ENCODE measurements at regions not wholly inside any gene's neighbourhood (a gene's known extent, or its start where the extent isn't known, plus 50 kb on each side); places are given as distances from the start of the nearest gene placed in this dataset.

- no peaks in the 10 kb centered on the region for H3K9me3 Mint-ChIP-seq
- no peak for TF ChIP-seq ATF1 (CRISPR knock-in tag; IDR thresholded peaks at IDR 0.05)
- no peak for TF ChIP-seq OVOL2 (CRISPR knock-in tag; IDR thresholded peaks at IDR 0.05; ENCODE audit: borderline replicate concordance)
- no peak for TF ChIP-seq MYBL2 (CRISPR knock-in tag; IDR thresholded peaks at IDR 0.05)
- no peak for TF ChIP-seq NFE2L1 (CRISPR knock-in tag; IDR thresholded peaks at IDR 0.05)
- no peak for TF ChIP-seq CBFB (CRISPR knock-in tag; IDR thresholded peaks at IDR 0.05; ENCODE audit: low read depth)
- no peak for TF ChIP-seq MAX (CRISPR knock-in tag; IDR thresholded peaks at IDR 0.05)
- TF ChIP-seq TEAD1 (CRISPR knock-in tag; IDR thresholded peaks at IDR 0.05): no peak
- no peak for TF ChIP-seq ATF6 (CRISPR knock-in tag; IDR thresholded peaks at IDR 0.05)
- TF ChIP-seq SOX15 (CRISPR knock-in tag; IDR thresholded peaks at IDR 0.05): no peak
- no peak for TF ChIP-seq JAZF1 (CRISPR knock-in tag; IDR thresholded peaks at IDR 0.05)
- no peak for TF ChIP-seq ZNF281 (CRISPR knock-in tag; IDR thresholded peaks at IDR 0.05)
- TF ChIP-seq E2F1 (CRISPR knock-in tag; IDR thresholded peaks at IDR 0.05): no peak
- no peak for TF ChIP-seq ZNF121 (CRISPR knock-in tag; IDR thresholded peaks at IDR 0.05)
- no peak overlapping the region for H3K4me3 Mint-ChIP-seq
- no peaks in the 10 kb centered on the region for H3K36me3 Mint-ChIP-seq
- DNase-seq (ENCODE audit: low spot score) (no peak), ATAC-seq (no peak)
- H3K4me1 Mint-ChIP-seq: no peaks in the 10 kb centered on the region
- H3K27ac Mint-ChIP-seq: no peak overlapping the region
- ChIA-PET CTCF (no interaction called here), POLR2A (interaction anchor here (0.7 kb wide), 1 partner anchor 22 kb away, joined by 3 read pairs; no protein-coding TSS in a partner anchor)
- H3K27me3 Mint-ChIP-seq (ENCODE audit: low read depth): no peaks in the 10 kb centered on the region; the same call in 1 of the 2 replicates
These were observed 159.6 kb upstream of the HNRNPA3 start for GRCh38 chr2:177053038-177053437.

GRCh38 chr2:177053716-177054115 is 158.9 kb upstream of the HNRNPA3 start:
- ATAC-seq: no peak
- ChIA-PET CTCF (no interaction called here), POLR2A (interaction anchor here (0.7 kb wide), 1 partner anchor 23 kb away, joined by 3 read pairs; no protein-coding TSS in a partner anchor)
- DNase-seq (ENCODE audit: low spot score): no peak
- H3K27ac Mint-ChIP-seq: no peak overlapping the region
- no peak overlapping the region for H3K4me3 Mint-ChIP-seq
- no peaks in the 10 kb centered on the region for H3K4me1 Mint-ChIP-seq
- no peaks in the 10 kb centered on the region for H3K9me3 Mint-ChIP-seq
- H3K27me3 Mint-ChIP-seq (ENCODE audit: low read depth): no peaks in the 10 kb centered on the region; the same call in 1 of the 2 replicates
- no peak for TF ChIP-seq MYBL2 (CRISPR knock-in tag; IDR thresholded peaks at IDR 0.05)
- no peak for TF ChIP-seq RORB (CRISPR knock-in tag; IDR thresholded peaks at IDR 0.05)
- TF ChIP-seq ZBTB21 (CRISPR knock-in tag; IDR thresholded peaks at IDR 0.05; ENCODE audit: borderline replicate concordance): no peak
- no peak for TF ChIP-seq ETV6 (CRISPR knock-in tag; IDR thresholded peaks at IDR 0.05)
- no peak for TF ChIP-seq ATF1 (CRISPR knock-in tag; IDR thresholded peaks at IDR 0.05)
- TF ChIP-seq GRHL2 (CRISPR knock-in tag; IDR thresholded peaks at IDR 0.05; ENCODE audit: insufficient replicate concordance, severe bottlenecking): no peak
- TF ChIP-seq MXD4 (CRISPR knock-in tag; IDR thresholded peaks at IDR 0.05; ENCODE audit: borderline replicate concordance): no peak
- TF ChIP-seq FOXJ3 (CRISPR knock-in tag; IDR thresholded peaks at IDR 0.05; ENCODE audit: borderline replicate concordance): no peak
- TF ChIP-seq E2F4 (CRISPR knock-in tag; IDR thresholded peaks at IDR 0.05; ENCODE audit: borderline replicate concordance, low read depth): no peak
- no peak for TF ChIP-seq SMAD4 (CRISPR knock-in tag; IDR thresholded peaks at IDR 0.05)
- TF ChIP-seq ZNF416 (CRISPR knock-in tag; IDR thresholded peaks at IDR 0.05): no peak
- no peak for TF ChIP-seq E2F5 (CRISPR knock-in tag; IDR thresholded peaks at IDR 0.05)
- TF ChIP-seq HMGXB4 (CRISPR knock-in tag; IDR thresholded peaks at IDR 0.05): no peak
- TF ChIP-seq ZNF281 (CRISPR knock-in tag; IDR thresholded peaks at IDR 0.05): no peak
- H3K36me3 Mint-ChIP-seq: no peaks in the 10 kb centered on the region

Measured in WTC11 (cell line).